SIG-M5 treated with dmso at 0.1 percent for 504 hours (cell line): ENCODE measurements at regions not wholly inside any gene's neighbourhood (a gene's known extent, or its start where the extent isn't known, plus 50 kb on each side); places are given as distances from the start of the nearest gene placed in this dataset.
"Not testable (repeated sequence)": the region's sequence is repeated elsewhere in the genome, so short reads cannot be mapped to it uniquely, and the experiment has no call there.

Experiments
- DNase-seq: peaks from one replicate; lab custom pipeline; 2025; ENCODE audit not compliant: unreplicated experiment; lab: John Stamatoyannopoulos, UW

DNA sequence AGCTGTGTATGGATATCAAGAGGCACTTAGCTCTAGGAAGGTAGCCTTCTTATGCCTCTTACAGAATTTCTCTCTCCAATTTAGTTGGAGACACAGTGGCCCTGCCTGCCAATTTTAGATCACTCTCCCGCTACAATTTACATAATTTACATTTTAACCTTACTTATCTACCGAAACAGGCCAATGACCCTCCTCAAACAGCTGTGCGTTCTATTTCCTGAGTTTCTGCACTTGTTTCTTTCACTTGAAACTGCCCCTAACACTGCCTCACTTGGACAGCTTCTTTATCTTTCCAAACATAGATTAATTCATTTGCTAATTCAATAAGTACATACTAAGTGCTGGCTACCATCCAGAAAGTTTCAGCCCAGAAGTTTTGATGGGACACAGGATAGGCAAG is 52.9 kb upstream of the HDDC2 start:
- no peak for DNase-seq

DNA sequence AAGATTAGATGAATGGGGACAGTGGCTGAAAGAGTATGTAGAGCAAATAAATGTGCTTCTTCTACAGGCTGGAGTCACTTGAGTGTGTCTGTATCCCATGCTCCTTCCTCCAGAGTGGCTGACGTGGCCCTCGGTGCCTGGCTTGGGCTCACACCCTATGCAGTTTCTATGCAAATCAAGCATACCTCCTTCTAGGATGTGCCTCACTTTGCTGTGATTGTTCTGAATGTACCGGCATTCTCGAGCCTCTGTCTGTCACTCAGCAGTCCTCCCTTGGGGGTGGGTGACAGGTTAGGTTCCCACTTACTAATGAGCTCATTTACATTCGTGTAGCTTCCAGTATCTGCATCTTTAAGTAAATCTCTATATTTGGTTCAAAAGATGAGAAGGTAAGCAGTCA is 55.1 kb upstream of the HDDC2 start:
- no peak for DNase-seq

GRCh38 chr6:125357515-125358256 is 55.9 kb upstream of the HDDC2 start:
- no peak for DNase-seq

DNA sequence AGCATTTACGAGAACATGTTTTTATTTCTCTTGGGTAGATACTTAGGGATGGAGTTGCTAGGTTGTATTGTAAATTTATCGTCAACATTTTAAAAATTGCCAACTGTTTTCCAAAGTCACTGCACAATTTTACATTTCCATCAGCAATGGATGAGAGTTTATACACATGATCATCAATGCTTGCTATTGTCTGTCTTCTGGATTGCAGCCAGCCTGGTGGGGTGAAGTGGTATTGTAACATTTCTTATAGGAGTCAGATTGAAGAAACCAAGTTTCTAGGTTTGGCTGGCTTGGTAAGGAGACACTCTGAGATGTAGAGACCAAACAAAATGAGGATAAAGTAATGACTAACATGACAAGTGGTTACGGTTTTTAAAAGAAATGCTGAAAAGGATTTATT is 57.1 kb upstream of the HDDC2 start:
- no peak for DNase-seq

DNA sequence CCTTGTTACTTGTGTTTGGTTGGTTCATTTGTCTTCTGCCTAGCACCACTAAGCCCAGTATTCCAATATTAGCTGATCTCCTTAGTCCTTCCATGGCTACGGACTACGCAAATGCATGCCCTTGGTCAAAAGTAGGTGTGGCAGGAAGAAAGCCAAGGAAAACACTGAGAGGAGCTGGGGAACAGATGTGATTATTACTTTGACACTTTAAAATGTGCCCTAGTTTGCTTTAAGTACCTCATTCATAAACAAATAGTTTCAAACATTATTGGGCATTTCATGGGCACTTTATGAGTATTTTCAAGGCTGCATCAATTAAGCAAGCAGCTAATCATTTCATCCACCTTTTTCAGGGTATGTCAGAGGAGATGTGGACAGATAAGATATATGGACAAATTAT is 60.1 kb upstream of the HDDC2 start:
- no peak for DNase-seq

- no peak for DNase-seq
Measured at GRCh38 chr6:125363039-125363823, 61.5 kb upstream of the HDDC2 start.

GRCh38 chr6:125363824-125364165 is 62.0 kb upstream of the HDDC2 start:
- DNase-seq = no peak

DNA sequence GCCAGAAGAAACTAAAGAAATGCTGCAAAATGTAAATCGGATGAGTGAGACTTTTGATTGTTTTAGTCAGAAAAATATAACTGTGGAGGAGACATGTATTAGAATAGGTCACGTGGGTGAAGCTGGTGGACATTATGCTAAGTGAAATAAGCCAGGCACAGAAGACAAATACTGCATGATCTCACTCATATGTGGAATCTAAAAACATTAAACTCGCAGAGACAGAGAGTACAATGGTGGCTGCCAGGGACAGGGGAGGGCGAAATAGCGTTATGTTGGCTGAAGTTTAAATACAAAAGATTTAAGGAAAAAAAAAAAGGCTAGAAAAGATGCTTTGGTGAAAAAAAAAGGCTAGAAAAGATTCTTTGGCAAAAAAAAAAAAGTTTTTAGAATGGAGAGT is 63.5 kb upstream of the HDDC2 start:
- no peak for DNase-seq

- no peak for DNase-seq
Measured at GRCh38 chr6:125367036-125367782, 65.4 kb upstream of the HDDC2 start.

- DNase-seq = no peak
Measured at GRCh38 chr6:125370343-125370742, 68.6 kb upstream of the HDDC2 start.

DNA sequence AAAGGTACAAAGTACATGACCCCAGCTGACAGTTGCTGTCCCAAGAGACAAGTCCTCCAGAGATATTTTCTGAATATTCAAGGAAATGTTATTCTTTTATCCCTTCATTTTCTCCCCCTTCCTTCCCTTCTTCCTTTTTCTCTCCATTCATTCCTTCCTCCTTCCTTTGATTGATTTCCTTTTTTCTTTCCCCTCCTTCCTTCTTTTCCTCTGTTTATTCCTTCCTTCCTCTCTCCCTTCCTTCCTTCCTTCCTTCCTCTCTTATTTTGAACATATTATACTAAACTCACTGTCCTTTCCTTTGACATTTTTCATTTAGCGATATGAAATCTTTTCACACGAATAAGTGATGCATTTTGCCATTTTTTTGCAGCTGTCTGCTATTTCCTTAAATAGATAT is 73.2 kb upstream of the HDDC2 start:
- no peak for DNase-seq

DNA sequence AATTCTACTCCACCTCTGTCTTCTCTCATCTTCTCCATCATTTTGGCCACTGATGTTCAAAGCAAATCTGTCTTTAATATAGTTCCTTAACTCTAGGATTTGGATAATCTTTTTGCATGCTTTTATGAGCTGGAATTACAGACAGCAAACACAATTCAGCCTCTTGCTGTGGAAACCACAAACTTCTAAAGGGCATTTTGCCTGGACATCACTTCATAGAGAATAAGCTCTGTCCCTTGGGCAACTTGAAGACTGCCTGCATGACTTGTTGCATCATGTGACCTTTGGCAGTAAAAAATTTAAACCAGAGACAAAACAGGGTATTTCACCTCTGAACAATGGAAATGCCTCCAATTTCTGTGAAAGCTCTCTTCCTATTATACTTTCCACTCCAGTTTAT is 74.1 kb upstream of the HDDC2 start:
- no peak for DNase-seq

- peak; percentile 89 for DNase-seq
Measured at GRCh38 chr6:125377621-125378020, 75.9 kb upstream of the HDDC2 start.

GRCh38 chr6:125379174-125379573 is 77.4 kb upstream of the HDDC2 start:
- no peak for DNase-seq

DNA sequence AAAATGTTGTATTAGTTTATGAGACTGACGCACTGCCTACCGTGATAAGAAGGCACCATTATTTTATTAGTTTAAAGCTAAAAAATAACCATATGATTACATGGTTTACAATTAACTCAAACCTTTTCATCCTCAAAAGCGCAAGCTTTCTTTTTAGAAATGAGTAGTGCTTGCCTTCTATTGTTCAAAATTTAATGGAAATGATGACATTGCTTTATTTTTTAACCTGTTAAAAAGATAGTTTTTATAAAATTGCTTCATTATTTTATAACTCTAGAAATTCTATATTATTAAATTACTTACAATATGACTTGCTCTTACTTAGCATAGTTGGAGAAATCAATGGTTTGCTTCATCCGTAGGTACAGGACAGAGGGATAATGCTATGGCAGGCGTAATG is 78.7 kb upstream of the HDDC2 start:
- no peak for DNase-seq

GRCh38 chr6:125386337-125386736 is 84.6 kb upstream of the HDDC2 start:
- DNase-seq = not testable (repeated sequence)

- no peak for DNase-seq
Measured at GRCh38 chr6:125392682-125393081, 90.9 kb upstream of the HDDC2 start.

DNA sequence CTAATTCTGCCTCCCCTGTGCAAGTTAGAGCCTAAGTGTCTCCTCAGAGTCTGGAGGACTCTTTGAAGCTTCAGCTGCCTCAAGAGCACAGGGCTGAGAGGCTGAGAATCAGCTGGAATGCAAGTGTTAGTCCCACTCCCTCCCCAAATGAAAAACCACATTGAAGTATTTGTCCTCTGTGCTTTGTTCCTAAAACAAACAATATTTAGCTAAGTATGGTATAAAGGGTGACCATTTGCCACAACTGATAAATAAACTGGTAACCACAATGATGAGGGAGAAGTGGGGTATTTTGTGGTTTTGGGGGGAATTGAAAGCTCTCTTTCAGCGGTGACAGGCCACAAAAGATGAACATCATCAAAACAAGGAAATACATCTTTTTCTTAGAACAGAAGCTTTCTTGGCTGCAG is 91.7 kb upstream of the HDDC2 start:
- DNase-seq = peak; percentile 4

GRCh38 chr6:125406741-125407140 is 105.0 kb upstream of the HDDC2 start:
- DNase-seq = no peak

- DNase-seq = no peak
Measured at GRCh38 chr6:125414507-125414906, 112.7 kb upstream of the HDDC2 start.

- no peak for DNase-seq
Measured at GRCh38 chr6:125415913-125416312, 114.1 kb upstream of the HDDC2 start.

GRCh38 chr6:125421836-125422235 is 120.1 kb upstream of the HDDC2 start:
- no peak for DNase-seq
